Islet of Langerhans (tissue), 1 donor: ENCODE measurements at regions not wholly inside any gene's neighbourhood (a gene's known extent, or its start where the extent isn't known, plus 50 kb on each side); places are given as distances from the start of the nearest gene placed in this dataset.

Experiments
- FAIRE-seq: peaks from one replicate; lab custom pipeline; 2011; peaks lifted over from hg19 to GRCh38; lab: Jason Lieb, UNC

DNA sequence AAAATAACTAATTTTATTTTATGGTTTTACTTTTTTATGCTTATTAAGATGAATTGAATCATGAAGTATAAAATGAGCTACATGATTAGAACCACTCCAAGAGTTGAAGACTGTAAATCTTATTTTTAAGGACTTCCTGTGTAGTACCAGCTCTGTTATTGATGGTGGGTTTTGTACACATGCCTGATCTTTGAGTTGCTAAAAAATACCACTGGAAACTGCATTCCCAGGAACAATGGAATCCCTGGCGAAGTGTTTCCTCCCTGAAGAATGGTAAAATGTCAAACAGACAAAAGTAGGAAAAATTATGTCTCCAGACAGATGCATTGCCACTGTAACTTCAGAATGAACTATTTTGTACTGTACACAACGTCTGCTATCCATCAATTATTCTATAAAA lies 935.4 kb upstream of the TENM3 start:
- no peak for FAIRE-seq

DNA sequence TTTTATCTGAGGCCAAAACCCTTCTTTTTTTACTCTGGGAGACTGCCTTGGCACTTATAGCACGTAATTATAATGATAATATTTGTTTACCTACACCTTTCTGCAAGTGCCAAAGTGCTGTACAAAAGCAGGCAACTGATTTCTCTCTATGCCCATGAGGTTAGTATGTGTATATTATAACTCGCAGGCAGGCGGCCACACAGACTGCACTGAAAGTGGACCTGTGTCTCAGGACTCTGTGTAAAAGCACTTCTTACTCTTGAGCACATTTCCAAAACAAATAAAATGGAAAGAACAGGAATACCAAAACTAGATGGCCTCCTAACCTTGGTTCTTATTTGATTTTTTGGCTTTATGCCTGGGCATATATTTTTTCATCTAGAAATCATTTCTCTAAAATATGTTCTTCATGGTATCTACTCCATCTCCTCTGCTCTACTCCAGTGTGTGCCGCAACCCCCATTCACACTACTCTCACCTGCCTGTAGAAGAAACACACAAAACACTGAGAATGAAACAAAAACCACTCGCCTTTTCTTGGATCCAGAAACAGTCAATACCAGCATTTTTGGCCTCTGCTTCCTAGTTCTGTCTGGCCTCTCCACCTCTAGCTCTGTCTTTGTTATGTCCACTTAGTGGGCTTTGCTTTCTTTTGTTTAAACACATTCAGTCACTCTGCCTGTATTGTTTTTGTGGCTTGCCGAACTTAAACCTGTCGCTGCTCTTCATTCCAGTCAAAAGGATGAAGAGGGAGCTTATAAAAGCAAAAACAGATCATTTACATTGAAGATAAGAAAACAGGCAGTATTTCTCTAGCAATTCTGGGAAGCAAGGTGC lies 934.5 kb upstream of the TENM3 start:
- FAIRE-seq = no peak

DNA sequence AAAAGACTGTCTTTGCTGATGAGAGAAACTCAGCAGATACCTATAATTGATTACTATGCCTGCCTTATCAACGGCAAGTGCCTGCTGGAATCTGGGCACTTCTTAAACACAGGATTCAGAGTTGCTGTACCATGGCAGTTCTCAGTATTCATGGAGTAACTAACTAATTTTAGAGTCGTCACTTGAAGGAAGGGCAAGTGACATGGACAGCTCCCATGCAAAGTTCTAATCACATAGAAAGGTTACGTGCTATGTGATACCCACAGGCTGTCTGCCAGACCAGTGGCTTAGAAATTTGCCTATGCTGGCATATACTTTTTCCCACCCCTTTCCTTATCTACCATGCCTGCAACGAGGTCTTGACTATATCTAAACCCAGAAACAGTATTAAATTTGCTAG lies 931.1 kb upstream of the TENM3 start:
- no peak for FAIRE-seq

DNA sequence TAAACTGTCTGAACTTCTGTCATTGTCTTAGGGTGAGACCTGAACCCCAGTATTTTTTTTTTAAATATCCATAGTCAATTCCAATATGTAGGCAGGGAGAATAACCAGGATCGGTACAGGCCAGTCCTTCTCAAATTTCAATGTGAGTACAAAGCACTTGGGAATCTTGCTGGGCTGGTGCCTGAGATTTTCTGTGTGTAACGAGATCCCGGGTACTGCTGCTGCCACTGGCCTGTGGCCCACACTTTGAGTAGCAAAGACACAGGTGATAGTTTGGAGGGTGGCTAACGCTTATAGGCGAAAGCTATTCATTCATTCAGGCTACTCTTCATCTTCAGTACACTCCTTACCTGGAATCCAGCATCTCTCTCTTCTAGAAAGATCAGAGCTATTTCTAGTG lies 923.6 kb upstream of the TENM3 start:
- FAIRE-seq = no peak

DNA sequence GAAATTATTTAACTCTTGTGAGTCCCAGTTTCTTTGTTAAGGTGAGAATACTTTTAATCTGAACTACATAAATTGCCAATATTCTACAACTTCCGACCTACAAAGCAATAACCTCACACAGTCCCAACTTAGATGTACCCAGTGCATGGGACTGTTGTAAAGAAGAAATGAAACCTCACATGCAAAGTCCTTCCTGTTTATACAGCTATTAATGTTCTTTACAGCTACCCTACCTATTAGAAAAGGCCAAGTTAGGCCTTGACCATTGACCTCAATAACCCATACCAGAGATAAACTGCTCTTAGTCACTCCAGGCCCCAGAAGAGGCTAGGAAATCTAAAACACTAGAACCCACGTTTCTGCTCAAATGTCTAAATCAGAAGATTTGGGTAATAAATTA lies 920.1 kb upstream of the TENM3 start:
- FAIRE-seq = no peak

DNA sequence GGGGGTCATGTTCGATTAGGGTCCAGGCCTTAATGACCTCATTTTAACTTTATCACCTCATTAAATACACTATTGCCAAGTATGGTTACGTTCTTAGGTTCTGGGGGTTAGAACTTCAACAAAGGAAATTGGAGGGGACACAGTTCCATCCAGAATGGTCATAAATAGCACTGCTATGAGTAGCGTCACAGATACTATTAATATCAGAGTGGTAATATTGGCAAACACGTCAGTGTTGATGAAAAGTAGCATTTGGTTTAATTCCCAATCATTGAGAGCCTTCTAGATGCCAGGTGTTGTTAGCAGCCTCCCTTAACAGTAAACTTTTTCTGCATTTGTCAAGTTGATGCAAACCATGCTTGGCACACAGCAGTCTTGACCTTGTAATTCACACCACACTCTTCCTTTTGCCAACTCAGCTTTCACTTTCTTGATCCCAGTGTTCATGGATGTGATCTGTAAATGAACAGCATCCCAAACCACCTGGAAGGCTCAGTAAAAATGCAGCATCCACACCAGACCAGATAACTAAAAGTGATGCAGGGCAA lies 912.5 kb upstream of the TENM3 start:
- FAIRE-seq = no peak

DNA sequence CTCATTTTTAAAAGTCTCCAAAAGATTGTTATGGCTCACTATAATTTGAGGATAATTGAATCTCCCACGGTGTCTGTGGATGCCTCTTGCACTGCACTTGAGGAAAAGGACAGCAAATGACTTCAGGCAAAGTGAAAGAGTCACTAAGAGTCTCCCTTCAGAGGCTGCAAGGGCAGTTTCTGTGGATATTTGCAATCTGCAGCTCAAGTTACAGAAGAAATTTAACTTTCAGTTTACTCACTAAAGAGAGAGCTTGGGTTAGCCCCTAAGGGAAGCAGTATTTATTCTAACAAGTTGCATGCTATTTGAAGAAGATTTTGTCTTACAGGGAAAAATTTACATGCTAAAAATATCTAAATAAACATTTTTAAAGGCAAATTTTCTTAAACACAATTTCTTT lies 912.0 kb upstream of the TENM3 start:
- FAIRE-seq = no peak

DNA sequence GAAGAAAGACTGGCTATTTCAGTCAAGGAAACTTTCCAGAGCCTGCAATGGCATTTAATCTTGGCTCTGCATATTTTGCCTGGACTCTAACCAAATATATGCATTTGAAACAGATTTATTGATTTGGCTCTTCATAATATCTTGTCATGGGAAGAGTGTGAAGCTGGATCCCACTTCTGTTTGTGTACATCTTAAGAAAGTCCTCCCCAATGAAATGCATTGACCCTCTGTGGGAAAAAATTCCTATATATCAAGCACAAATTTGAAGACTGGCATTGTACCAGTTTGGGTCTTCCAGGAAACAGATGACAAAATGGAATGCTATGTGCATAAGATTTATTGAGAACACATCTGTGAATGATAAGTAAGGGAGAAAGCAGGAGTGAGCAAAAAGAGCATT lies 897.3 kb upstream of the TENM3 start:
- FAIRE-seq = no peak

DNA sequence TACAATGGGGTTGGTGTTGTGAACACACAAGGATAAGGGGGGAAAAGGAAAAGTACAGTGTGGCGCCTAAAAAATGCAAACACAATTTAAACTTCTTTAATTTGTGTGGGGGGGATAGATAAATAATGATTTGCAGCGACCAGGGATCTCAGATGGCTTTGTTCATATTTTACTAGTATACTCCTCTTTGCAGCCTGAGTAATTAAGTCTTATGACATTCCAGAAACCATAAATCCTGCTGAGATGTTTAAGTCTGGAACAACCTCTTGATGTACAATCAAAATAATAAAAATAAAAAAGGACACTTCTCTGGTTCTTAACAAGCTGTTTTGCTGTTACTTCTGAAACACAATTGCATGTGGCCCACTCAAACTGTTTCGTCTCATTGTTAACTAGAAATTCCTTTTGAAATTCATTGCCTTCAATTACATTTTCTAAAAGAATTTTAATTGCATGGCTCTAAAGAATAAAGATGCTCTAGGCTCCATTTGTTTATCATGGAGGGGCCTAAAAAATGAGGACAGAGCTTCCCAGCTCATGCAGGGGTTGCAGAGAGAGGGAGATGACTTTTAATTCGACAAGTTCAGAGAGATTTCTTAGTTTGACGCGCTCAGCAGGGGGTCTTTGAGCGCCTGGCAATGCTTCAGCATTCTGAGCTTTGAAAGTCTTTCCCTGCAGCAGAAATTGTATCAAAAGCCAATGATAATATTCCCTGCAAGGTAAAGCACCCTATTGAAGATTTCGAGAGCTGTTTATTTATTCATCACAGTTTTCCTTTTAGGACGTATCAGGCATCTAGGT lies 892.4 kb upstream of the TENM3 start:
- no peak for FAIRE-seq

DNA sequence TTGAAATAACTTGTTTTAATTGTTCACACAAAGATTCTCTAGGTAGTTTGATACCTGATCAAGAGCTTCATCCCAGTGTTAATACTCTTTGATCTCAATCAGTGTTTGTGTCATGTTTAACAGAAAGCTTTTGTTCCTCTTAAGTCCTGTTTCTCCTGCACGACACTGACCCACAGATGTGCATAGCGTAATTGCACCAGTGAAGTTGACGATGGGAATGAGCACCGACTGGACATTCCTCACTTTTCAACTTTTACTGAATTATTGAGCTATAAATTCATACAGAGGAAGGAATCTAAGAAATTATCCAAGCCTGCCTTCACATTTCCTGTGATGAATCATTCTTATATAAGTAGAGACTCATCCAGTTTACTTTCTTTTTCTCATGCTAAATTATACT lies 878.7 kb upstream of the TENM3 start:
- FAIRE-seq = no peak

DNA sequence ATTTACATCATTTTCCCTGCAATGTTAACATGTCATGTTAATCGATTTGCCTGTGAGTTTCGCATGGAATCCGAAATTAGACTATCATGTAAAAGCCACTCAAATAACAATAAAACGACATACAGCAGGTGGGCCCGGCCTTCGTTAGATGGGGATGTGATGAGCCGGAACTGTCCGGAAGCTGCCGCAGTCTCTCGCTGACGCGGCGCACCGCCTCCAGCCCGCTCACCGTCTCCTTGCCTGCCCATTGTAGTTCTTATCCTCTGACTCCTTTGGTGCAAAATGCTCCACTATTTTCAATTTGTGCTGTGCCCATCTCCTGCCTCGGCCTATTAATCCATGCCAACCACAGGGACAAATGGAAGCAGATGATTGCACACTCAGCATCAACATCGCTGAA lies 877.5 kb upstream of the TENM3 start:
- FAIRE-seq = no peak

DNA sequence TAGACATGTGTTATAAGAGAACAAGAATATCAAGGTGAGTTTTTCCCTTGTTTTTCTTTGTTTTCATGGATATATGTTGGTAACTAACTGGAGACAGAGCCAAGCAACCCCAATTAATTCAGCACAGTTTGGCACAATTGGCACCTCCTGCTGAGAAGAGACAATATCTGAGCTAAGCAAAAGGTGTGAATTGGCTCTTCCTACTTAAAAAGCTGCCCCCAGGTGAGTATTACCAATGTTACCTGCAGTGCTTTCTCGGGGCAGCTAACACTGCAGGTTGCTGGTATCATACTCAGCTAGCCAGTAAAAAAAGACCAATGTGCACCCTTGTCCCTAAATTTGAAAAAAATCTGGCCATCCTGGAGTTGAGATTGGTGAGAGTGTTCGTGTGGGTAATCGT lies 871.2 kb upstream of the TENM3 start:
- FAIRE-seq = no peak

DNA sequence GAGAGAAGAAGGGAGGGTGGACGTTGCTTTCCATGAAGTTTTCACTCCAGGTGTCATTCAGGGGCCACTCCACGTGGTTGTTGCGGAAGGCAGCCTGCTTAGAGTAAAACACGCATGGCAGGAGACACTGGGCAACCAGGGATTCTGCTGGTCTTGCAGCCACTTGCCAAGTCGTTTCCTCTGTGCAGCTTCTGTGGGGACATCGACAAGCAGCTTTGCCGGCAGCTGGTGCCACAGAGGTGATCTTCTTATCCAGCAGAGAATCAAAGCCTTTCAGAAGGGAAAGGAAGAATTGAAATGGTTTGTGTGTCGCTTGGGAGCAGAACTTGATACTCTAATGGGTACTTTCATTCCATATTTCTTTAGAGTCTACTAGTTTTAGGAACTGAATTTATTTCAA lies 867.1 kb upstream of the TENM3 start:
- FAIRE-seq = no peak

DNA sequence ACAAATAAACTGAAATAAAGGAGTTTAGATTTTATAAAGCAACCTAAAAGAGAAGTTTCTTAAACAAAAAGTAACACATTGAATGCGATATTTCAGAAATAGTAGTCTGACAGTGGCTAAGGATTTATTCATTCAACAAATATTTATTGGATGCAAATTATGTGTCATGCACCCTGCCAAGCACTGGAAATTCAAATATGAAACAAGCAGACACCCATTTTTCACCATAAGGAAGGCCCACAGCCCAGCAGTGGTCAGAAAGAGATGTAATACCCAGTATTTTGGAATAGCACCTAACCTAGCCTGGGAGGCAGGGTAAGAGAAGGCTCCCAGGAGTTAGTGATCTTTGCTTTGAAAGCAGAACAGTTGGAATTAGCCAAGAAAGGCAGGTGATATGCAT lies 855.1 kb upstream of the TENM3 start:
- FAIRE-seq = no peak

DNA sequence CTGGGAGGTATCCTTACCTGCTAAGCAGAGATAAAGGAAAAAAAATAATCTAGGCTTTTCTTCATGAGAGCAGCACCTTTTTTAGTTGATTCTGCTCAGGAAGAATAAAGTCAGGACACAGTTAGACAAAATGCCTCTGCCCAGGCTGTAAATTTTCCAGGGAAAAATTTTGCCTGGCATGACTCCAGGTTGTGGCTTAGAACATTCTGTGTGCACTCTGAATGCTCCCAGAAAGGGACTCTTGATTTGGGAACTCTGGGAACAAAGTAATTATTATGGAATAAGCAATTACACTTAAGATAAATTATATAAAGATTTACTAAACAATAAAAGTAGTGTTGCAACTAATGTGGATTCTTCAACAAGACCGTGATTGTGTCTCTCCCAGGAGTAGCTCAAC lies 826.2 kb upstream of the TENM3 start:
- FAIRE-seq = no peak

DNA sequence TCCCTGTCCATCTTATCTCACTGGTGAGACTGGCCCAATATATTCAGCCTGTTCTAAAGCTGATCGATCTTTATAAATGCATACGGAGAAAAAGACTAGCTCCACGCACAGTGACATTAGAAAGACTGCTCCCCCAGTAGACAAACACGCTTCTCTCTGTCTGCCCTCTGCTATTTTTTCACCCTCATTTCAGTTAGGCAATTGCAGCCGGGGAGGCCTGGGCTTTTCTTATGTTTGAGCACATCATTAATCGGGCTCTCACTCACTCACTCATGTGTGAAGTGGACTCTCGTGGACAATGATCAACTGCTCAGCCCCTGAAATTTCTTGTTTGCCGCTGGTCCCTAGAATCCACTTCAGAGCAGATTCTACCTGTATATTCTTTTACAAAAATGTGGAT lies 824.7 kb upstream of the TENM3 start:
- FAIRE-seq = no peak

DNA sequence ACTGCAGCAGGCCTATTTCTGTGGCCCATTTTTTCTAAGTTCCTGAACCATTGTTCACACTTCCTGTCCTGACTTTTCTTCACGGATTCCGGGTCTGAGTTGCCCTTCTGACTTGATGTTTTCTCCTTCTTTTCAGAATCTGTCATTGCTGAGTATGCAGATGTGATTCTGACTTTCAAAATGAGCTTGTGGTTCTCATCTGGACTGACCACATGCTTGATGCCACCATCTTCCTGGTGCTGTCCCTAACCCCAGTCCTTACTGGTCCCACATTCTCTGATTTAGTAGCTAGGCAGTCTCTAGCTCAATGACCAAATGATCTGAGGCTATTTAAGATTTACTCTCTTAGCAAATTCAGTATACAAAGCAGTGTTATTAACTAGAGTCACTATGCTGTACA lies 822.3 kb upstream of the TENM3 start:
- no peak for FAIRE-seq

DNA sequence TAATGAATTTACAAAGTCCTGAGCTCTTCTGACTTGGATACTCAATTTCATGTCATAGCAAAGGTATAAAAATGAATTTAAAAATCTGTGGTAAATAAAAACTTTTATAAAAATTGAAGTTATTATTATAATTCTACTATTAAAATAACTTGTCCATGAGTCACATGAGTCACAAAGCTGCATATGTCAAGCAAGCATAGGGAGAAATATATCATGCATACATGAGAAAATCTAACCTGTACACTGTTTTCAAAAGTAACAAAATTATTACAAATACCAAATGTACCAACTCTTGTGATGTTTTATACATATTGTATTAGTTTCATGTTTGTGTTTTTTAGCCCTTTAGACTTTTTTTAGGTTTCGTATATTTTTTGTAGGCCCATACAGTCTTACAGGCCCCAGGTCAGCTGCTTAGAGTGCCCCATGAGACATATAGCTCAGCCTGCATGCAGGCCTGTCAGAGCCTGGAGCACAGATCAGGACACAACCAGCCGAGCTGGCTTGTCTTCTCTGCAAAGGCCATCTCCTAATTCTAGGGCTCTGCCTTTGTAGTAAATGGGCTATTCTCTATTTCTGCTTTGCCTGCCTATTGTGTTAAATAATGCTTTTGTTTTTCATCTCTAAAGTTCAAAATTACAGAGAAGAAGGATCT lies 818.7 kb upstream of the TENM3 start:
- no peak for FAIRE-seq

DNA sequence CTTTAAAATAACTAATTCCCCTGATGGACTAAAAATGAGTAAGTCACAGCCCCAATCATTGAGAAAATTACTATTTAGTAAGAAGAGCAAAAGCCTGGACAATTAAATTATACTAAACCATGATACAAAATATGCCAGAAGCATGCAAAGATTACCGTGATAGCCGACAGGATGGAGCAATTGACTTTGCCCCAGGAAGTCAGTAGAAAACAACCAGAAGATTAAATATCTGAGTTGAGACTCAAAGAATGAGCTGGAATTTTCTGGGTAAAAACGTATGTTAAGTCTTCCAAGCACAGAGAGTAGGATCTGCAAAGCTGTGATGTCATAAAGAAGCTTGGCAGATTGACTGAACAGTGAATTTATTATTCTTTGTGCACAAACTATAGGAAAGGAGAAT lies 816.1 kb upstream of the TENM3 start:
- FAIRE-seq = no peak

DNA sequence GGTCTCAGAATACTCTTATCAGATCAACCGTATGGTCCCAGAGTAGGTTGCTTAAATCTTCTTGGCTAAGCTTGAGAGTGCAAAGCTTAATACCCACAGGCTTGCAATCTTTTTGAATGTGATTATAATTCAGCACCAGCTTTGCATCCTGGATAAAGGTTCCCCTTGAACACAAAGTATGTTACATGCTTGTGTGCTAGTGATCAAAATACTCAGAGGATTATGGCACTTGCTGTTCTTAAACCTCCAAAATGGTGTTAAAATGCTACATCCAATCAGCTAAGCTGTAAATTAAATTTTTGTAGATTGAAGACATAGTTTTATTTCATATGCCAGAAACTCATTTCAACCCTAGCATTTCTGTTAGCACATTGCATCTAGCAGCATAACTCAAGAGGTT lies 812.2 kb upstream of the TENM3 start:
- no peak for FAIRE-seq

DNA sequence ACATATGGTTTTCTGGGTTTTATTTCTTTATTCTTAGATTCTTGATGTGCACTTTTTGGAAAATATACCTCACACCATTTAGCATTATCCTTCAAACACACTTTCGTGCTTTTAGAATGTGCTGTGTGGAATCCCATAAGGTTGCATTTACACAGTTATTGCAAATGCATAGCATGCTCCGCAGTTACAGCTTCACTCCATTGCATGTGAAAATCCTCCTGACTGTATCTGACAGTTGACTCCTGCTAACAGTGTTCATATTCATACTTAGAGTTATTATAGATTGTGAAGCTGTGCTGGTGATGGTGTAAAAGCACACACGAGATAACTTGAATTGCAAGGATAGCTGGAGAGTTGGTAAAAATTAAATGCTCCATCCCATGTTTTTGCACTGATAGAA lies 811.5 kb upstream of the TENM3 start:
- FAIRE-seq = no peak

DNA sequence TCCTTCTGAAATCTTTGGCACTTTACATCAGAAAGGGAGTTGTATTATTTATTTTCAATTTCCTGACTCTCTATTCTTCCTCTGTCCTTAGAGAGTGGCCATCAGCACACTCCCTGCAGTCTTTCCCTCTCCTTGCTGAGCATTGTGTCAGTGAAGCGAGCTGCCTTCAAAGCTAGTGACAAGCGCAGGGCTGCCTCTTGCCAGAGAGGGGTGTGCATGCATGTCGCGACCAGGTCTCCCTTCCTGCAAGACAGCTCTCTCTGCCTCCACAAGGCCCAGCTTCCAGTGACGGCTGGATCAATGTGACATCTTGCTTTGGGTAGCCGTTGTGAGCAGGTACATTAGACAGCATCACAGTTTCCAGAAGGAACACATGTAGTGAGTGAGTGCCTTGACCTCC lies 810.9 kb upstream of the TENM3 start:
- FAIRE-seq = no peak

DNA sequence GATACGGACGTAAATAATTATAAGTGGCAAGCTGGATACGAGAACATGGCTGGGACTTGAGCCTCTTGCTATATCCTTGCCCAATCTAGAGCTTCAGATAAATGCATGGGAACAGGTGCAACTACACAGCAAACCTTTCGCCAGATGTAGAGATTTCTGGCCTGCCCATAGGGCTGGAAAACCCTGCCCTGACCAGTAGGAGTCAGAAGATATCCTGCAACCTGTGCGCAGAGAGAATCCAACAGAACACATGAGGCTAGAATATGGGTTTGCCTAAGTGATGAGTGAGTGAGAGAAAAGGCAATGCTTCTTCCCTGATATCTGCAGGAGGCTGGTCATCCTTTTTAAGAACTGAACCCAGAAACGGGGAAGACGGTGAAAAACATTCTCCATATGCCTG lies 805.3 kb upstream of the TENM3 start:
- no peak for FAIRE-seq
